IPS-18a (cell line): ENCODE measurements at regions not wholly inside any gene's neighbourhood (a gene's known extent, or its start where the extent isn't known, plus 50 kb on each side); places are given as distances from the start of the nearest gene placed in this dataset.

ENCODE experiments used
- H3K27ac ChIP-seq: one replicate; pipeline ENCODE4 v1.5.1; 2013; ENCODE audit warnings: low read length
- H3K27me3 ChIP-seq: one replicate; pipeline ENCODE4 v1.6.1; 2013; ENCODE audit warnings: mild to moderate bottlenecking, low read length; ENCODE audit not compliant: control insufficient read depth, insufficient read depth
- H3K36me3 ChIP-seq: one replicate; pipeline ENCODE4 v1.6.1; 2013; ENCODE audit warnings: low read depth, low read length; ENCODE audit not compliant: control insufficient read depth
- H3K4me1 ChIP-seq: one replicate; pipeline ENCODE4 v1.6.1; 2013; ENCODE audit warnings: low read depth, low read length; ENCODE audit not compliant: control insufficient read depth
- H3K4me3 ChIP-seq: one replicate; pipeline ENCODE4 v1.5.1; 2013; ENCODE audit warnings: low read length
- H3K9ac ChIP-seq: one replicate; pipeline ENCODE4 v1.6.1; 2013; ENCODE audit warnings: mild to moderate bottlenecking, low read length, moderate library complexity
- H3K9me3 ChIP-seq: one replicate; pipeline ENCODE4 v1.6.1; 2013; ENCODE audit warnings: low read depth, low read length; ENCODE audit not compliant: control insufficient read depth

GRCh38 chr1:87743256-87743655 is 414.6 kb downstream of the LMO4 start:
- Histone ChIP-seq H3K27ac (no peak overlapping the region), H3K4me3 (no peak overlapping the region), H3K27me3 (no peaks in the 10 kb centered on the region), H3K9ac (no peak overlapping the region), H3K4me1 (peaks cover 11% of the 10 kb centered on the region), H3K9me3 (no peaks in the 10 kb centered on the region), H3K36me3 (no peaks in the 10 kb centered on the region)

- H3K36me3 ChIP-seq = no peaks in the 10 kb centered on the region
- H3K4me1 ChIP-seq = peaks cover 11% of the 10 kb centered on the region
- H3K4me3 ChIP-seq = no peak overlapping the region
- H3K27ac ChIP-seq = no peak overlapping the region
- no peak overlapping the region for H3K9ac ChIP-seq
- H3K9me3 ChIP-seq = no peaks in the 10 kb centered on the region
- no peaks in the 10 kb centered on the region for H3K27me3 ChIP-seq
Observed at GRCh38 chr1:87744056-87744455, 415.4 kb downstream of the LMO4 start.

GRCh38 chr1:87744763-87745162 is 416.1 kb downstream of the LMO4 start:
- no peak overlapping the region for H3K27ac ChIP-seq
- no peak overlapping the region for H3K9ac ChIP-seq
- no peaks in the 10 kb centered on the region for H3K36me3 ChIP-seq
- no peaks in the 10 kb centered on the region for H3K9me3 ChIP-seq
- no peak overlapping the region for H3K4me3 ChIP-seq
- H3K4me1 ChIP-seq = peaks cover 11% of the 10 kb centered on the region
- H3K27me3 ChIP-seq = no peaks in the 10 kb centered on the region

- Histone ChIP-seq H3K27ac (no peak overlapping the region), H3K9me3 (no peaks in the 10 kb centered on the region), H3K4me3 (no peak overlapping the region), H3K9ac (no peak overlapping the region), H3K4me1 (no peaks in the 10 kb centered on the region), H3K36me3 (no peaks in the 10 kb centered on the region), H3K27me3 (no peaks in the 10 kb centered on the region)
Observed at GRCh38 chr1:87753366-87753765, 424.7 kb downstream of the LMO4 start.

GRCh38 chr1:87754139-87754538 is 425.5 kb downstream of the LMO4 start:
- H3K9ac ChIP-seq = no peak overlapping the region
- H3K4me1 ChIP-seq = no peaks in the 10 kb centered on the region
- no peak overlapping the region for H3K27ac ChIP-seq
- no peaks in the 10 kb centered on the region for H3K9me3 ChIP-seq
- H3K36me3 ChIP-seq = no peaks in the 10 kb centered on the region
- H3K27me3 ChIP-seq = no peaks in the 10 kb centered on the region
- no peak overlapping the region for H3K4me3 ChIP-seq

- Histone ChIP-seq H3K9me3 (no peaks in the 10 kb centered on the region), H3K4me1 (no peaks in the 10 kb centered on the region), H3K36me3 (no peaks in the 10 kb centered on the region)
Observed at GRCh38 chr1:87757676-87758075, 429.0 kb downstream of the LMO4 start.

GRCh38 chr1:87759421-87760087 is 430.9 kb downstream of the LMO4 start:
- Histone ChIP-seq H3K27ac (no peak overlapping the region), H3K27me3 (no peaks in the 10 kb centered on the region), H3K4me1 (no peaks in the 10 kb centered on the region), H3K9me3 (no peaks in the 10 kb centered on the region), H3K36me3 (no peaks in the 10 kb centered on the region), H3K4me3 (no peak overlapping the region), H3K9ac (no peak overlapping the region)

More at GRCh38 chr1:87757676-87758075, 429.0 kb downstream of the LMO4 start:
- H3K27me3 ChIP-seq = no peaks in the 10 kb centered on the region
- H3K27ac ChIP-seq = no peak overlapping the region
- no peak overlapping the region for H3K4me3 ChIP-seq
- H3K9ac ChIP-seq = no peak overlapping the region

- no peak overlapping the region for H3K27ac ChIP-seq
Observed at GRCh38 chr1:87760155-87760554, 431.5 kb downstream of the LMO4 start.

GRCh38 chr1:87760654-87761053 is 432.0 kb downstream of the LMO4 start:
- H3K4me3 ChIP-seq = no peak overlapping the region
- no peaks in the 10 kb centered on the region for H3K9me3 ChIP-seq
- no peaks in the 10 kb centered on the region for H3K4me1 ChIP-seq
- no peaks in the 10 kb centered on the region for H3K27me3 ChIP-seq
- no peaks in the 10 kb centered on the region for H3K36me3 ChIP-seq
- H3K9ac ChIP-seq = no peak overlapping the region
- H3K27ac ChIP-seq = no peak overlapping the region

More at GRCh38 chr1:87760155-87760554, 431.5 kb downstream of the LMO4 start:
- no peaks in the 10 kb centered on the region for H3K9me3 ChIP-seq
- no peaks in the 10 kb centered on the region for H3K27me3 ChIP-seq
- H3K4me1 ChIP-seq = no peaks in the 10 kb centered on the region
- no peak overlapping the region for H3K9ac ChIP-seq
- H3K4me3 ChIP-seq = no peak overlapping the region
- H3K36me3 ChIP-seq = no peaks in the 10 kb centered on the region

GRCh38 chr1:87763483-87763882 is 434.8 kb downstream of the LMO4 start:
- no peak overlapping the region for H3K4me3 ChIP-seq
- no peaks in the 10 kb centered on the region for H3K9me3 ChIP-seq
- no peaks in the 10 kb centered on the region for H3K27me3 ChIP-seq
- no peak overlapping the region for H3K27ac ChIP-seq
- H3K9ac ChIP-seq = no peak overlapping the region
- H3K4me1 ChIP-seq = no peaks in the 10 kb centered on the region
- no peaks in the 10 kb centered on the region for H3K36me3 ChIP-seq

- Histone ChIP-seq H3K36me3 (no peaks in the 10 kb centered on the region), H3K9ac (no peak overlapping the region), H3K4me1 (no peaks in the 10 kb centered on the region), H3K27me3 (no peaks in the 10 kb centered on the region), H3K9me3 (no peaks in the 10 kb centered on the region), H3K4me3 (no peak overlapping the region), H3K27ac (no peak overlapping the region)
Observed at GRCh38 chr1:87765057-87765680, 436.5 kb downstream of the LMO4 start.

- no peaks in the 10 kb centered on the region for H3K27me3 ChIP-seq
- H3K9me3 ChIP-seq = no peaks in the 10 kb centered on the region
- H3K4me3 ChIP-seq = no peak overlapping the region
- H3K27ac ChIP-seq = no peak overlapping the region
- no peak overlapping the region for H3K9ac ChIP-seq
- H3K36me3 ChIP-seq = no peaks in the 10 kb centered on the region
- H3K4me1 ChIP-seq = no peaks in the 10 kb centered on the region
Observed at GRCh38 chr1:87765681-87766070, 437.0 kb downstream of the LMO4 start.
